Tibial nerve (tissue), 4 donors: ENCODE measurements at regions not wholly inside any gene's neighbourhood (a gene's known extent, or its start where the extent isn't known, plus 50 kb on each side); places are given as distances from the start of the nearest gene placed in this dataset.

Experiments used
- DNase-seq, 2 donors: peaks; one replicate each; pipeline ENCODE4 v3.0.0-alpha.2; 2019; ENCODE audit warnings: low spot score in 2 of 2
- H3K27ac ChIP-seq, 4 donors: fragments of 200-600 bp; sonication (generic) in 3 of 4; one replicate each; pipeline ENCODE4 v1.5.1; 2017 to 2019; ENCODE audit warnings: mild to moderate bottlenecking in 1 of 4
- H3K27me3 ChIP-seq, 2 donors: fragments of 200-600 bp; sonication (generic) in 1 of 2; one replicate each; pipeline versions ENCODE4 v1.5.1 to v1.6.0; 2017 to 2019
- H3K36me3 ChIP-seq, 3 donors: fragments of 200-600 bp; sonication (generic); one replicate each; pipeline ENCODE4 v1.5.1; 2018 to 2019
- H3K4me1 ChIP-seq, 4 donors: fragments of 200-600 bp; sonication (generic) in 3 of 4; one replicate each; pipeline ENCODE4 v1.5.1; 2017 to 2019
- H3K4me3 ChIP-seq, 4 donors: fragments of 200-600 bp; sonication (generic) in 3 of 4; one replicate each; pipeline ENCODE4 v1.5.1; 2017 to 2019; ENCODE audit warnings: mild to moderate bottlenecking in 1 of 4, moderate library complexity in 1 of 4
- H3K9me3 ChIP-seq, 4 donors: fragments of 200-600 bp; sonication (generic) in 3 of 4; one replicate each; pipeline ENCODE4 v1.5.1; 2017 to 2019
- EP300 ChIP-seq, 2 donors: sonication (generic); formaldehyde crosslinking; IDR thresholded peaks; one replicate each; pipeline ENCODE4 v1.6.1; 2017; ENCODE audit warnings: antibody characterized with exemption in 2 of 2, mild to moderate bottlenecking in 1 of 2
- POLR2A ChIP-seq, 2 donors: fragments of 450-650 bp; IDR thresholded peaks; one replicate each; pipeline ENCODE4 v1.6.1; 2017; ENCODE audit warnings: antibody characterized with exemption in 2 of 2, mild to moderate bottlenecking in 2 of 2, moderate library complexity in 2 of 2
- WGBS, 2 donors: methylation state at CpG; one replicate each; pipeline ENCODE4 v1.1.5; 2018; 5-methylcytosine and 5-hydroxymethylcytosine counted together
- TF ChIP-seq, protein P1 (sequence below), 5 experiments: fragments of 200-600 bp in 3 of 5; fragments of 450-650 bp in 2 of 5; sonication (generic) in 3 of 5; IDR thresholded peaks; one replicate each; pipeline ENCODE4 v1.5.1; 2016 to 2019; ENCODE audit warnings: antibody characterized with exemption in 5 of 5, mild to moderate bottlenecking in 3 of 5, moderate library complexity in 2 of 5

DNA sequence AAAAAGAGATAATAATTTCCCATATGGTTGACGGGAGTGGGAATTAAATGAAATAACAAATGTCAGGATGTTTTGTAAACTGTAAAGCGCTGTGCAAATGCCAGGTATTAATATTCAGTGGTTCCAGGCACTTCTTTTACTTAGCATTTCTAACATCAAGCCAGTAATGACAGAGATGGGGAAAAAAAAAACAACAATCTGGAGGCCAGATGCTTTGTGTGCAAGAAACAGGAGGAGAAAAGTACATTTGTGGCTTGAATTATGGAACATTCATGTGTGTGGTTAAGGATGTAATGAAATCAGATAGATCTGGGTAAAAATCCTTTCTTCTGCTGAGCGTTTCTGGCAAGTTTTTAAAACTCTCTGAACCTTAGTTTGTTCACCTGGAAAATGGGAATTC is 509.6 kb downstream of the FUT8 start:
- no peak overlapping the region for H3K4me3 ChIP-seq
- H3K27me3 ChIP-seq, result no peaks in the 10 kb centered on the region
- DNase-seq, result no peak
- TF ChIP-seq, protein P1, sequence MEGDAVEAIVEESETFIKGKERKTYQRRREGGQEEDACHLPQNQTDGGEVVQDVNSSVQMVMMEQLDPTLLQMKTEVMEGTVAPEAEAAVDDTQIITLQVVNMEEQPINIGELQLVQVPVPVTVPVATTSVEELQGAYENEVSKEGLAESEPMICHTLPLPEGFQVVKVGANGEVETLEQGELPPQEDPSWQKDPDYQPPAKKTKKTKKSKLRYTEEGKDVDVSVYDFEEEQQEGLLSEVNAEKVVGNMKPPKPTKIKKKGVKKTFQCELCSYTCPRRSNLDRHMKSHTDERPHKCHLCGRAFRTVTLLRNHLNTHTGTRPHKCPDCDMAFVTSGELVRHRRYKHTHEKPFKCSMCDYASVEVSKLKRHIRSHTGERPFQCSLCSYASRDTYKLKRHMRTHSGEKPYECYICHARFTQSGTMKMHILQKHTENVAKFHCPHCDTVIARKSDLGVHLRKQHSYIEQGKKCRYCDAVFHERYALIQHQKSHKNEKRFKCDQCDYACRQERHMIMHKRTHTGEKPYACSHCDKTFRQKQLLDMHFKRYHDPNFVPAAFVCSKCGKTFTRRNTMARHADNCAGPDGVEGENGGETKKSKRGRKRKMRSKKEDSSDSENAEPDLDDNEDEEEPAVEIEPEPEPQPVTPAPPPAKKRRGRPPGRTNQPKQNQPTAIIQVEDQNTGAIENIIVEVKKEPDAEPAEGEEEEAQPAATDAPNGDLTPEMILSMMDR (IDR thresholded peaks at IDR 0.05), result no peak
- TF ChIP-seq EP300 (IDR thresholded peaks at IDR 0.05), result no peak
- TF ChIP-seq POLR2A (IDR thresholded peaks at IDR 0.05), result no peak
- H3K9me3 ChIP-seq, result no peaks in the 10 kb centered on the region
- H3K36me3 ChIP-seq, result no peaks in the 10 kb centered on the region
- no peak overlapping the region for H3K27ac ChIP-seq
- WGBS, 2 donors, result 78 to 80% methylated on average over 3 of the region's 3 CpGs
- H3K4me1 ChIP-seq, result no peaks in the 10 kb centered on the region

DNA sequence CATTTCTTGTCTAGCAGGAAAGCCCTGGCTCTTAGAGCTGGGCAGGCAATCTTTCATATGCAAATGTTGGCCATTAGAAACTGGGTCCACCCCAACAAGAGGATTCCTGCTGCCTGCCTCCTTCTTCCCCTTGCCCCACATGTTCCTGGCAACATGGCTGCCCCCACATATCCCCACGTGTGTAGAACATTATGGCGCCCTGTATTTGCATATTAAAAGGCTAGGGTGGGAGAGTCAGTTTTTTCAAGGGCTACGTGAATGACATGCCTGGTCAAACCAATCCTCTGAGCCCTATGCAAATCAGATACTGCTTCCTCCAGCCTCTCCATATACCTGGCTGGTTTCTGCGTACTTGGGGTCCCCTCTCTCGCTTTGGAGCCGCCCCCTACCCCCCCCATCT is 514.0 kb downstream of the FUT8 start:
- DNase-seq, result no peak
- no peaks in the 10 kb centered on the region for H3K4me1 ChIP-seq
- 62 to 65% methylated on average over 6 of the region's 6 CpGs for WGBS, 2 donors
- H3K4me3 ChIP-seq, result no peak overlapping the region
- H3K9me3 ChIP-seq, result no peaks in the 10 kb centered on the region
- no peaks in the 10 kb centered on the region for H3K27me3 ChIP-seq
- H3K36me3 ChIP-seq, result no peaks in the 10 kb centered on the region
- TF ChIP-seq EP300 (IDR thresholded peaks at IDR 0.05) (no peak), POLR2A (IDR thresholded peaks at IDR 0.05) (no peak)
- TF ChIP-seq, protein P1 (IDR thresholded peaks at IDR 0.05), result no peak
- H3K27ac ChIP-seq, result no peak overlapping the region

DNA sequence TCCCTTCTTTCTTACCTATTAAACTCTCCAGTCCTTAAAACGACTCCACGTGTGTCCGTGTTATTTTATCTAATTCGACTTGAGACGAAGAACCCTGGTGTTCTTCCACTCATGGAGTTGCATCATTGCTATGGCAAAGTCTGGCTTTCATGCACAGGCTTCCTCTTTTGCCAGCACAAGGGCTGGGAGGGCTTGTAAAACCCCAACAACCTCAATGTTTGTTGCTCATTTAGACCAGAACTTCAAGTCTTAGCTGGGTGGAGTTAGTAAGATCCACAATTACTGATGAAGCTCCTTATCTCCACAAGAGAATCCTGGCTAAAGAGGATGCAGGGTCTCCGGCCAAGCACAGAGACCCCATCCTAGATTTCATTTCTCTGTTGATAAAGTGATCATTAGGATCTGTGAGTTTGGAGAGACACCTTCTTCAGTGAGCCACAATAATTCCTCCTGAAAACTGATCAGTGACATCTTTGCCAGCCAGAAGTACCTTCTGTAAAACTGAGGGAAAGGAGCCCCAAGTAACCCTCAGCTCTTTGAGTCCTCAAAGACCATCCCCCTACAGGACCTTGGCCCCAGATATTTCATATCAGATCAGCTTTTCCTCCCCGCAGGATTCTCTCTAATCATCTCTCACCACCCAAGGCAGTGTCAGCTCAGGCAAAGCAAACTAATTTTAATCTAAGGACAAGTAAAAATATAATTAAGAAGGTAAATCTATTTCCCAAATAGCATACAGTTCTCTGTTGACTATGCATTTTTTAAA is 514.6 kb downstream of the FUT8 start:
- WGBS, 2 donors, result 76 to 84% methylated on average over 7 of the region's 7 CpGs
- Histone ChIP-seq H3K4me1 (no peaks in the 10 kb centered on the region), H3K27me3 (no peaks in the 10 kb centered on the region), H3K4me3 (no peak overlapping the region), H3K27ac (no peak overlapping the region), H3K36me3 (no peaks in the 10 kb centered on the region), H3K9me3 (no peaks in the 10 kb centered on the region)
- no peak for DNase-seq
- TF ChIP-seq EP300 (IDR thresholded peaks at IDR 0.05) (no peak), POLR2A (IDR thresholded peaks at IDR 0.05) (no peak)
- TF ChIP-seq, protein P1 (IDR thresholded peaks at IDR 0.05), result no peak

DNA sequence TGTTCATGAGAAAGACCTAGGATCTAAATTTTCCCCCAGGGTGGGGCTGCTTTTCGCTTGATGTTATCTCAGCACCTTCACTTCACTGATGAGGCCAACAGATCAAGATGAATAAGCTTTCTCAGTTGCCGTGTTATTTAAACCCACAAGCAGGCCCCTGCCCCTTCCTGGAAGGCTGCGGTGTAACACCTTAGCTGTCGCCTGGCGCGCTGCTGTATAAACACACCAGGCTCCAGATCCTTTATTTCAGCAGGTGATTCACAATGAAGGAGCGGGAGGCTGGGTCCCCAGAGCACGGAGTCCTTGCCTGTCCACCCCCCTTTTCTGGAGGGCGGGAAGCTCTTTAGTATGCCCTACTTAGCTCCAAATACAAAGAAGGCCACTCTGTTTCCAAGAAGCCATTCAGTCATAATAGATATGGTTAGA is 515.4 kb downstream of the FUT8 start:
- DNase-seq, result no peak
- Histone ChIP-seq H3K27me3 (no peaks in the 10 kb centered on the region), H3K27ac (no peak overlapping the region), H3K36me3 (no peaks in the 10 kb centered on the region), H3K9me3 (no peaks in the 10 kb centered on the region), H3K4me1 (no peaks in the 10 kb centered on the region), H3K4me3 (no peak overlapping the region)
- WGBS, 2 donors, result 37 to 47% methylated on average over 9 of the region's 9 CpGs
- TF ChIP-seq, protein P1 (IDR thresholded peaks at IDR 0.05), result no peak
- TF ChIP-seq EP300 (IDR thresholded peaks at IDR 0.05) (no peak), POLR2A (IDR thresholded peaks at IDR 0.05) (no peak)

DNA sequence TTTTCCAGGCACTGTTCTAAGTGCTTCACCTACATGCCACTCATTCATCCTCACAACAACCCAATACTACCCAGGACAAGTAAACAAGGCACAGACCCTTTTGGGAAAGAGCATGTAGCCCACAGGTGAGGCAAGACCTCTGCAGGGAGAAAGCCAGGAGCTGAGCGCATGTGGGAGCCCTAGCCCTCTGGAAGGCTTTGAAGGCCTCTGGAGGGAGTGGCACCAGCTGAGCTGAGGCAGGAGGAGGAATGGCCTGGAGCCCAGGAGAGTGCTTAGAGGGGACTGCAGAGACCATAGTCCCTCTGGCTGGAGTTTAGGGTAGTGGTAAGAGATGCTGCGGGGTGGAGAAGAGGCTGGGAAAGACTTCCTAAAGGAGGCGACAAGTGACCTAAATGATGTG is 516.5 kb downstream of the FUT8 start:
- Histone ChIP-seq H3K27me3 (no peaks in the 10 kb centered on the region), H3K4me3 (no peak overlapping the region), H3K9me3 (no peaks in the 10 kb centered on the region), H3K4me1 (no peaks in the 10 kb centered on the region), H3K36me3 (no peaks in the 10 kb centered on the region), H3K27ac (no peak overlapping the region)
- DNase-seq, result no peak
- TF ChIP-seq POLR2A (IDR thresholded peaks at IDR 0.05) (no peak), EP300 (IDR thresholded peaks at IDR 0.05) (no peak)
- TF ChIP-seq, protein P1 (IDR thresholded peaks at IDR 0.05), result no peak
- 92 to 97% methylated on average over 3 of the region's 3 CpGs for WGBS, 2 donors
